GM18505 (cell line): ENCODE measurements at regions not wholly inside any gene's neighbourhood (a gene's known extent, or its start where the extent isn't known, plus 50 kb on each side); places are given as distances from the start of the nearest gene placed in this dataset.
"Not testable (repeated sequence)": the region's sequence is repeated elsewhere in the genome, so short reads cannot be mapped to it uniquely, and the experiment has no call there.

Source experiments
- ATAC-seq: cut with Tn5 transposase; IDR thresholded peaks from one replicate; pipeline ENCODE4 v1.9.1; 2021; ENCODE audit not compliant: unreplicated experiment
- POLR2A ChIP-seq: IDR thresholded peaks from 4 replicates; pipeline ENCODE4 v1.6.1; 2011; ENCODE audit warnings: borderline replicate concordance; ENCODE audit not compliant: insufficient read depth, insufficient read length; ENCODE audit errors: extremely low read depth

GRCh38 chr5:169531631-169532030 is 51.9 kb upstream of the SPDL1 start:
- no peak for TF ChIP-seq POLR2A
- no peak for ATAC-seq

GRCh38 chr5:169527863-169528262 is 55.7 kb upstream of the SPDL1 start:
- ATAC-seq = no peak
- TF ChIP-seq POLR2A = no peak

- TF ChIP-seq POLR2A = no peak
- ATAC-seq = no peak
Observed at GRCh38 chr5:169527066-169527465, 56.5 kb upstream of the SPDL1 start.

- no peak for TF ChIP-seq POLR2A
- no peak for ATAC-seq
Observed at GRCh38 chr5:169522851-169523250, 60.7 kb upstream of the SPDL1 start.

GRCh38 chr5:169521366-169521983 is 62.1 kb upstream of the SPDL1 start:
- TF ChIP-seq POLR2A = no peak
- ATAC-seq = no peak

- ATAC-seq = no peak
- no peak for TF ChIP-seq POLR2A
Observed at GRCh38 chr5:169519358-169519757, 64.2 kb upstream of the SPDL1 start.

GRCh38 chr5:169518779-169519178 is 64.8 kb upstream of the SPDL1 start:
- not testable (repeated sequence) for ATAC-seq

GRCh38 chr5:169512385-169512784 is 71.2 kb upstream of the SPDL1 start:
- no peak for TF ChIP-seq POLR2A
- ATAC-seq = no peak

- TF ChIP-seq POLR2A = no peak
- ATAC-seq = no peak
Observed at GRCh38 chr5:169511708-169512107, 71.9 kb upstream of the SPDL1 start.

- no peak for TF ChIP-seq POLR2A
- ATAC-seq = no peak
Observed at GRCh38 chr5:169507051-169507450, 76.5 kb upstream of the SPDL1 start.

- TF ChIP-seq POLR2A = no peak
- no peak for ATAC-seq
Observed at GRCh38 chr5:169503886-169504285, 79.7 kb upstream of the SPDL1 start.

- TF ChIP-seq POLR2A = no peak
- ATAC-seq = no peak
Observed at GRCh38 chr5:169499990-169500505, 83.5 kb upstream of the SPDL1 start.

- no peak for TF ChIP-seq POLR2A
- no peak for ATAC-seq
Observed at GRCh38 chr5:169496878-169497277, 86.7 kb upstream of the SPDL1 start.

GRCh38 chr5:169494941-169495548 is 88.5 kb upstream of the SPDL1 start:
- no peak for ATAC-seq
- TF ChIP-seq POLR2A = no peak
